Esophagus squamous epithelium (tissue), 5 donors: ENCODE measurements at regions not wholly inside any gene's neighbourhood (a gene's known extent, or its start where the extent isn't known, plus 50 kb on each side); places are given as distances from the start of the nearest gene placed in this dataset.

Experiments used
- DNase-seq: peaks from one replicate; lab custom pipeline; 2025; lab: John Stamatoyannopoulos, UW
- H3K27ac ChIP-seq, 4 donors: fragments of 200-600 bp; sonication (generic); one replicate each; pipeline ENCODE4 v1.5.1; 2016 to 2019; ENCODE audit warnings: mild to moderate bottlenecking in 1 of 4
- H3K27me3 ChIP-seq, 4 donors: fragments of 200-600 bp; sonication (generic); 1 replicate in 3 of 4; 2 replicates in 1 of 4; pipeline versions ENCODE4 v1.5.1 to v1.6.0; 2017 to 2021; ENCODE audit warnings: antibody characterized with exemption in 1 of 4
- H3K36me3 ChIP-seq, 3 donors: fragments of 200-600 bp; sonication (generic); one replicate each; pipeline ENCODE4 v1.5.1; 2016 to 2019
- H3K4me1 ChIP-seq, 3 donors: fragments of 200-600 bp; sonication (generic); one replicate each; pipeline ENCODE4 v1.5.1; 2017 to 2019
- H3K4me3 ChIP-seq, 4 donors: fragments of 200-600 bp; sonication (generic); 1 replicate in 3 of 4; 2 replicates in 1 of 4; pipeline ENCODE4 v1.5.1; 2016 to 2019; ENCODE audit warnings: mild to moderate bottlenecking in 2 of 4, moderate library complexity in 1 of 4
- H3K9me3 ChIP-seq, 3 donors: fragments of 200-600 bp; sonication (generic); one replicate each; pipeline ENCODE4 v1.5.1; 2016 to 2019
- CTCF ChIP-seq, 6 experiments: fragments of 450-650 bp in 4 of 6; fragments of 200-600 bp in 2 of 6; sonication (generic) in 2 of 6; IDR thresholded peaks; one replicate each; pipeline ENCODE4 v1.5.1; 2016 to 2019; ENCODE audit warnings: antibody characterized with exemption in 6 of 6, mild to moderate bottlenecking in 4 of 6, moderate library complexity in 4 of 6
- POLR2A ChIP-seq, 4 donors: fragments of 450-650 bp; IDR thresholded peaks; one replicate each; pipeline ENCODE4 v1.6.1; 2017; ENCODE audit warnings: antibody characterized with exemption in 4 of 4, mild to moderate bottlenecking in 4 of 4, moderate library complexity in 3 of 4
- WGBS, 2 donors: methylation state at CpG; one replicate each; pipeline ENCODE4 v1.1.5; 2018; 5-methylcytosine and 5-hydroxymethylcytosine counted together
- intact Hi-C: fragments of 100-400 bp; cut with DNase I; formaldehyde crosslinking; loops from one replicate; pipeline ENCODE4 v1.15.0; 2022
- donor health status: DM: yes; HTN: yes; CAD: no.

GRCh38 chr6:21899708-21900107 is 306.2 kb downstream of the SOX4 start:
- Histone ChIP-seq H3K4me1 (no peaks in the 10 kb centered on the region), H3K36me3 (no peaks in the 10 kb centered on the region), H3K4me3 (no peak overlapping the region), H3K27me3 (no peaks in the 10 kb centered on the region), H3K9me3 (peaks cover 0 to 3% (median 0%) of the 10 kb centered on the region in 3 donors), H3K27ac (no peak overlapping the region)
- TF ChIP-seq CTCF (IDR thresholded peaks at IDR 0.05) (no peak), POLR2A (IDR thresholded peaks at IDR 0.05) (no peak)
- intact Hi-C loops = no loop called here
- WGBS, 2 donors = 76 to 78% methylated on average over 6 of the region's 6 CpGs
- DNase-seq = no peak

- H3K4me3 ChIP-seq = no peak overlapping the region
- DNase-seq = no peak
- TF ChIP-seq POLR2A (IDR thresholded peaks at IDR 0.05) = no peak
- TF ChIP-seq CTCF (IDR thresholded peaks at IDR 0.05) = no peak
- peaks cover 0 to 3% (median 0%) of the 10 kb centered on the region in 3 donors for H3K9me3 ChIP-seq
- H3K27ac ChIP-seq = no peak overlapping the region
- WGBS, 2 donors = 42 to 63% methylated on average over 2 of the region's 2 CpGs
- H3K27me3 ChIP-seq = no peaks in the 10 kb centered on the region
- H3K4me1 ChIP-seq = no peaks in the 10 kb centered on the region
- no peaks in the 10 kb centered on the region for H3K36me3 ChIP-seq
- intact Hi-C loops = no loop called here
These were observed 307.2 kb downstream of the SOX4 start for GRCh38 chr6:21900730-21901129.

- peaks cover 0 to 3% (median 0%) of the 10 kb centered on the region in 3 donors for H3K9me3 ChIP-seq
- no peaks in the 10 kb centered on the region for H3K27me3 ChIP-seq
- no peak for TF ChIP-seq POLR2A (IDR thresholded peaks at IDR 0.05)
- TF ChIP-seq CTCF (IDR thresholded peaks at IDR 0.05) = no peak
- intact Hi-C loops = no loop called here
- H3K36me3 ChIP-seq = no peaks in the 10 kb centered on the region
- no peak overlapping the region for H3K4me3 ChIP-seq
- H3K27ac ChIP-seq = no peak overlapping the region
- no peaks in the 10 kb centered on the region for H3K4me1 ChIP-seq
- 89 to 92% methylated on average over 7 of the region's 7 CpGs for WGBS, 2 donors
- no peak for DNase-seq
These were observed 309.1 kb downstream of the SOX4 start for GRCh38 chr6:21902628-21903169.

- Histone ChIP-seq H3K4me3 (no peak overlapping the region), H3K36me3 (no peaks in the 10 kb centered on the region), H3K27ac (no peak overlapping the region), H3K27me3 (no peaks in the 10 kb centered on the region), H3K9me3 (peaks cover 0 to 1% (median 0%) of the 10 kb centered on the region in 3 donors), H3K4me1 (no peaks in the 10 kb centered on the region)
- intact Hi-C loops = no loop called here
- 71 to 80% methylated on average over 2 of the region's 2 CpGs for WGBS, 2 donors
- DNase-seq = no peak
- TF ChIP-seq POLR2A (IDR thresholded peaks at IDR 0.05) = no peak
- no peak for TF ChIP-seq CTCF (IDR thresholded peaks at IDR 0.05)
These were observed 312.0 kb downstream of the SOX4 start for GRCh38 chr6:21905531-21905930.

- H3K4me3 ChIP-seq = no peak overlapping the region
- H3K27ac ChIP-seq = no peak overlapping the region
- H3K9me3 ChIP-seq = no peaks in the 10 kb centered on the region
- DNase-seq = no peak
- intact Hi-C loops = no loop called here
- no peaks in the 10 kb centered on the region for H3K4me1 ChIP-seq
- no peaks in the 10 kb centered on the region for H3K36me3 ChIP-seq
- TF ChIP-seq POLR2A (IDR thresholded peaks at IDR 0.05) (no peak), CTCF (IDR thresholded peaks at IDR 0.05) (no peak)
- no peaks in the 10 kb centered on the region for H3K27me3 ChIP-seq
These were observed 313.3 kb downstream of the SOX4 start for GRCh38 chr6:21906826-21907225.
